ENCODE measurements at regions not wholly inside any gene's neighbourhood (a gene's known extent, or its start where the extent isn't known, plus 50 kb on each side); places are given as distances from the start of the nearest gene placed in this dataset.

DNA sequence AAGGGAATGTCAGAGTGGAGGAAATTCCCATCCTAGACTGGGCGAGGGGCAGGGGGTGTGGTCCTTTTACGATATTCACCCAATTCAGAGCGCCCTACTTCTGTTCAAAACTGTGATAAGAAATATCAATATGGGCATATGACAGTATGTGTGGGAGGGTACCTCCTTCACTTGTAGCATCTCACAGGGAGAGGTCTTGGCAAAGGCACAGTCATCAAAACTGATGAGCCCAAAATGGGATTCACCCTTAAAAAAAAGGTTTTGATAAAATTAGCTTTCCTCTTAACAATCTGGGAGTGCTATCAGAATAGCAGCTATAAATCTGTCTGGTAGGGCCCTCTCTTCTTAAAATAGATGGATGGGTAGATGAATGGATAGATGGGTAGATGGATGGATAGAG is 967.8 kb upstream of the RBFOX1 start:
- TF ChIP-seq POLR2AphosphoS5 (IDR thresholded peaks at IDR 0.05) = no peak
- no peak for TF ChIP-seq EP300 (IDR thresholded peaks at IDR 0.05; ENCODE audit: low read depth)
- TF ChIP-seq POLR2A (IDR thresholded peaks at IDR 0.05) = no peak
- TF ChIP-seq, protein P1, sequence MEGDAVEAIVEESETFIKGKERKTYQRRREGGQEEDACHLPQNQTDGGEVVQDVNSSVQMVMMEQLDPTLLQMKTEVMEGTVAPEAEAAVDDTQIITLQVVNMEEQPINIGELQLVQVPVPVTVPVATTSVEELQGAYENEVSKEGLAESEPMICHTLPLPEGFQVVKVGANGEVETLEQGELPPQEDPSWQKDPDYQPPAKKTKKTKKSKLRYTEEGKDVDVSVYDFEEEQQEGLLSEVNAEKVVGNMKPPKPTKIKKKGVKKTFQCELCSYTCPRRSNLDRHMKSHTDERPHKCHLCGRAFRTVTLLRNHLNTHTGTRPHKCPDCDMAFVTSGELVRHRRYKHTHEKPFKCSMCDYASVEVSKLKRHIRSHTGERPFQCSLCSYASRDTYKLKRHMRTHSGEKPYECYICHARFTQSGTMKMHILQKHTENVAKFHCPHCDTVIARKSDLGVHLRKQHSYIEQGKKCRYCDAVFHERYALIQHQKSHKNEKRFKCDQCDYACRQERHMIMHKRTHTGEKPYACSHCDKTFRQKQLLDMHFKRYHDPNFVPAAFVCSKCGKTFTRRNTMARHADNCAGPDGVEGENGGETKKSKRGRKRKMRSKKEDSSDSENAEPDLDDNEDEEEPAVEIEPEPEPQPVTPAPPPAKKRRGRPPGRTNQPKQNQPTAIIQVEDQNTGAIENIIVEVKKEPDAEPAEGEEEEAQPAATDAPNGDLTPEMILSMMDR (IDR thresholded peaks at IDR 0.05) = no peak

All from transverse colon (tissue), 4 donors.